NAMALWA (cell line): ENCODE measurements at regions not wholly inside any gene's neighbourhood (a gene's known extent, or its start where the extent isn't known, plus 50 kb on each side); places are given as distances from the start of the nearest gene placed in this dataset.
"Not testable (repeated sequence)": the region's sequence is repeated elsewhere in the genome, so short reads cannot be mapped to it uniquely, and the experiment has no call there.

Experiments
- DNase-seq: peaks from one replicate; pipeline ENCODE4 v3.0.0-alpha.2; 2015; ENCODE audit warnings: low spot score

DNA sequence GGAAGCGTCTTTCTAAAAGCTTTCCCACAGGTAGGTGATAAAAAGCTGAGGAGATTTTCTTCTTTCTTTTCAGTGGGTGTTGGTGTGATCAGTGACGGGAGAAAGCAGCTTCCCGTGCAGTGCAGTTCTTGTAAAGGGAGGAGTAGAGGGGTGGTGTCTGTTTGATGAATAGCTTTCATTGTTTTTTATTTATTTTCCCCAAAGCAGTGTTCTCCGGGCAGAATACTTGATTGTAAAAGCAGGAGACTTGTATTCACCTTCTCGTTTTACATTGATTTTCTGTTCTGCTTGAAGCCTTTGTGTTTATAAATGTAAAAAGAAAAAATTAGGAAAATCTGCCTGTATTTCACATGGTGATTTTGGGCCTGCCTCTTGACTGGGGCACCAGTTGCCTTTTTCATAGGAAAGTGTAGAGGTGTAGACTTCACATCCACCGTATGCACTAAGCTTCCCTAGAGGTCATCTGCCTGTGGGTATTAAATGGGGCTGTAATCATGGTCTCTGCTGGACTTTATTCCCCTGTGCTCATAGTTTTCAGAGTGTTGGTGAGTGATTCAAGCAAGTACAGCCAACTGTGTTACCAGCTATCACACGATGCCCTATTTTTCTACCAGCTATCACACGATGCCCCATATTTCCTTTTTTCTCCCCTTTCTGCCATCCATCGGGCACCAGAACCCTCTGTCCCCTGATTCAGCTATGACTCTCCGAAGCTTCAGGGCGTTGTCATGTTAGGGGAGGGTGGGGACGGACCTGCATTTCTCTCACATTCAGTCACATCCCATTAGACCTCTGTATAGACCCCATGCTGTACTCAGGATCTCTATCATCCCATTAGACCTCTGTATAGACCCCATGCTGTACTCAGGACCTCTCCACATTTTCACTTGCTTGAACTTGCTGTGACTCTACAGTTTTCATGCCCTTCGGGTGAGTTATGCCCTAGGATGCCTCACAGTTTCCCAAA lies 526.5 kb downstream of the TRIML1 start:
- DNase-seq = no peak

GRCh38 chr4:188678691-188679090 lies 539.5 kb downstream of the TRIML1 start:
- DNase-seq = not testable (repeated sequence)

DNA sequence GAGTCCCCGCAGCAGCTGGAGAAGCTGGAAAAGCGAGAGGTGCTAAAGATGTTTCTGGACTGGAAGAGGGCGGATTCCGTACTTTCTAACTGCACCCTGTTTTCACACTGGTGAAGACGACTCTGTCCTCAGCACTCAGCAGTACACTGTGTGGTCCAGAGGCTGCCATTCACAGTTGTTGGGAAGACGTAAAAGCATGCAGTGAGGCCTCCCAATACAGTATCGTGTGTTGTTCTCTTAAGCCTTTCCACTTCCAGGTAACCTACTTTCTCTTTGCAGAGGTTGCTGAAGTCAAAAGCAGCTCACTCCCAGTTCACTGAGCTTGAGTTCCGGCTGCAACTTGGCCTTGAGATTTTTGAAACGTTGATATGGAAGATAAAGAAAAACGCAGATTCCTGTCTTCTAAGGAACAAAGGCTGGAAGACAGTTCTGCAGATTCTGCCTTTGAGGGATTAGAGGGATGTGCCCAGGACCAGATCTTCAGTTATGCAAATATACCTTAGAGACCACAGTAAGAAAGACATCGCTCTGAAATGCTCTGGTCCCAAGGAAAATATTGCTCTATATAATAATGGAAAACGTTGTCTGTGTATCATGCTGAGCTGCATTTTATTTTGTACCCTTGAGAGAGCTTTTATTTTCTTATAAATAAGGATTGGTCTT lies 540.9 kb downstream of the TRIML1 start:
- DNase-seq = no peak

GRCh38 chr4:188680667-188681063 lies 541.4 kb downstream of the TRIML1 start:
- DNase-seq = no peak

GRCh38 chr4:188682321-188682720 lies 543.1 kb downstream of the TRIML1 start:
- DNase-seq = no peak

DNA sequence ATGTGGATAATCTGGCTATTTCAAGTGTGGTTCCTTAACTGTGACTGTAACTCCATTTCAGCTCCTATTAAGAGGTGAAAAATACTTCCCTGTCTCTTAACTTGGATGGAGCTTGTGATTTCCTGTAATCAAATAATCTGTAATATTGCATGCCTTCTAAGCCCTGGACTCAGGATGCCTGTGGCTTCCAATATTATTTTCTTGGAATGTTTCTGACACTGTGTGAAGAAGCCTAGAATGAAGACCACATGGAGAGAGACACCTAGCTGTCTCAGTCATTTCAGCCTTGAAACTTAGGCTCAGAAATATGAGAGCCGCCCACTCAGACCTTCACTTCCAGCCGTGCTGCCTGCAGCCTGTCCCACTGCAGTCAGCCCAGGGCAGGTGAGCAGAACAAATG lies 544.3 kb downstream of the TRIML1 start:
- no peak for DNase-seq

DNA sequence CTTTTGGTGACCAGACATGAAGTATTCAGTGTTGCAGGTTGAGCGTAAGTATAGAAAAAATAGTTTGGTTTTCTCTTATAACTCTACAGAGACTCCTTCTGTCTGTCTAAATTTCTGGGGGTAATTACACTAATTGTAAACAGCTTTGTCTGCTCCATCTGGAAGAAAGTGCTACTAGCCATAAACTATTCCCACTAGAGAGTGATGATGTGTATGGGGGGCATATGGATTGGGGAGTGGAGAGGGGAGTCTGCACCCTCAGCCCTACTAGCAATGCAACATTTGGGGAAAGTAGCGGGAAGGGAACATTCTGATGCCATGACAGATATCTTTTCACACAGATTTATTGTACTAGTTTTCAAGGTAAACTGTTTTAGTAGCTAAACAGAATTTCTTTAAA lies 549.7 kb downstream of the TRIML1 start:
- DNase-seq = no peak

- DNase-seq = no peak
These were observed 552.6 kb downstream of the TRIML1 start for GRCh38 chr4:188691811-188692210.

DNA sequence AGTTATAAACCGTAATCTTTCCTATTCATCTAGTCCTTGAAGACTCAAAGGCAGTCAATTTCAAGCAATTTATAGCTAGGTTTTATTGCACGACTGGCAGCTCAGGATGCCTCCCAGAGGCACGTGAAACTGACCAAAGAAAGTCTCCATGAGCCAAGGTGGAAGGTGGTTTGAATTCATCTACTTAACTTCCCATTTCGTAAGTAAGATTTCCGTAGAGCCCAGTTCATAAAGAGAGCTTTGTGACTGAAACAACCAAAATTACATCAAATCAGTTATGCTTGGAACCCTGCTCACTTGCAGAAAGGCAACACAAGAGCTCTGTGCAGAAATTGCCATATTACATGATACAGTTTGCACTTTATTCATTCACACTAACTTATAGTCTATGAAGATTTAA lies 556.0 kb downstream of the TRIML1 start:
- DNase-seq = no peak

GRCh38 chr4:188697243-188697642 lies 558.0 kb downstream of the TRIML1 start:
- DNase-seq = no peak

DNA sequence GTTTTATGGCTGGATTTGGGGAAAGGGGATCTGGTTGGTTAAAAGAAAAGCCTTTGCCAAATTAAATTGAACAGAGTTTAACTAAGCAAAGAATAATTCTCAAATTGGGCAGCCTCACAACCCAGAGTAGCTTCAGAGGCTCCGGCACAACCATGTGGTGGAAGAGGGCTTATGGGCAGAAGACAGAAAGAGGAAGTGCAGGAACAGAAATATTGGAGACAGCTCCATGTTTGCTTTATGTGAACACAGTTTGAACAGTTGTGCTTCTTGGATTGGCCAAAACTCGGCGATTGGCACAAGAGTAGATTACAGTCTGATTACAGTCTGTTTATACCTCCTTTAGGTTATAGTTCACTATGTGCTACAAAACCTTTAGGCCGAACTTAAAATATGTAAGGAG lies 562.7 kb downstream of the TRIML1 start:
- DNase-seq = no peak

- no peak for DNase-seq
These were observed 565.0 kb downstream of the TRIML1 start for GRCh38 chr4:188704288-188704687.

DNA sequence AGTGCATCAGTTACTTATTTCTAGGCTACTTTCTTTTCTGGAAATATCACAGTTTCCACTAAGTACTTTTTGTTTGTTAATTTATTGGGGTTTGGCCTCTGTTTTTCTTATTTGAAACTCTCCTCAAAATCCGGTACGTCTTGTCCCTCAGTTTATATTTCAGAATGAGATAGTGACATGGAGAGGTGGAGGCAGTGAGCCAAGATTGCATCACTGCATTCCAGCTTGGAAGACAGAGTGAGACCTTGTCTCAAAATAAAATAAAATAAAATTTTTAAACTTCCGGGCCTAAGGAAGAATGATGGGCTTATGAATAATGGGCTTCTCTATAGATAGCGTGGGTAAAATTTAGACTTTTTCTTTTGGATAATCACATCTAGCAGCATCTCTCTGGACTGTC lies 567.8 kb downstream of the TRIML1 start:
- no peak for DNase-seq

DNA sequence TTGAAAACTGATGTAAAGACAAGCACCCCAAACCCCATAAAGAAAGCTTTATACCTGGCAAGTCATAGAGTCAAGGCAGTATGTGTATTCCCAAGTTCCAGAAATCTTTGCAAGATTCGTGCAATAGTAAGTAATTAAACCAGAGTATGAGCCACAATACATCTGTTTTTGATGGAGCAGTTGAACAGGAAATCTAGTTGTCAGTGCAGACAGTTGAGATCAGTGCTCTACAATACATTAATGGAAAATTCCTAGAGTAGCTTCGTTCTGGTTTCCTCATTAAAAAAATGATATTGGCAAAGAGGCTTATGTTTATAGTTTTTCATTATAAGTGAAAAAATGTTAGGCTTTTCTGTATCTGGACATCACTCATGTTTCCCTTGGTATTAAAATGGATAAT lies 575.3 kb downstream of the TRIML1 start:
- no peak for DNase-seq

DNA sequence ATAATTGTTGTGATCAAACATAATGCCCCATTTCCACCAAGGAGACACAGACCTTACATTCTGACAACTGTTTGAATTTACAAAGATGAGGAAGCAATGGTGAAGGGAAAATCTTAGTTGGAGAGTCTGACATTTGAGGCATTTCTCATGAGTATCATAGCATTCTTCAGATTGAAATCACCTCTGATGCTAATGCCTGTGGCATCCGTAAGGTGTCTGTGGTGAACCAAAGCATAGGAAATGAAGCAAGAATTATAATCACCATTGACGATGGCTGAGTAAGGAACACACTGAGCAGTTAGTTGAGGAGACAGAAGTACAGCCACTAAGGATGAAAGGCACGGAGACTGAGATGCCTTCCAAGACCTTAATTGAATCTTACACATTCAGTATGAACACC lies 575.7 kb downstream of the TRIML1 start:
- no peak for DNase-seq

DNA sequence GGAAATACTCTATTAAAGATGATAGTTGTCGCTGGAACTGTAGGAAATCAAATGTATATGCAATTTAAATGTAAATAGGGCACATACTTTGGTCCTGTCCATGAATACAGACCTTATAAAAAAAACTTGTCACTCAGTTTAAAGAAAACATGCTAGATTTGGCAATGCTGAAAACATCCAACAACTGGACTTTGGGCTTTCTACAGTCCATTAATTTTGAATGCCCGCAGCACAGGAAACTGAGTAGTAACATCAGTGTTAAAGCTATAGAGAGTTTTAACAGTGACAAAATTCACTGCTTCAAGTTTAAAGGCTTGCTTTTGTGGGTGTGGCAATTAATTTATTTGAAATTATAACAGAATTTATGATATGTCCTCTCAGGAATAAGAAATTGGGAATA lies 578.4 kb downstream of the TRIML1 start:
- DNase-seq = no peak

- DNase-seq = no peak
These were observed 580.6 kb downstream of the TRIML1 start for GRCh38 chr4:188719794-188720193.

GRCh38 chr4:188722911-188723310 lies 583.7 kb downstream of the TRIML1 start:
- DNase-seq = no peak

DNA sequence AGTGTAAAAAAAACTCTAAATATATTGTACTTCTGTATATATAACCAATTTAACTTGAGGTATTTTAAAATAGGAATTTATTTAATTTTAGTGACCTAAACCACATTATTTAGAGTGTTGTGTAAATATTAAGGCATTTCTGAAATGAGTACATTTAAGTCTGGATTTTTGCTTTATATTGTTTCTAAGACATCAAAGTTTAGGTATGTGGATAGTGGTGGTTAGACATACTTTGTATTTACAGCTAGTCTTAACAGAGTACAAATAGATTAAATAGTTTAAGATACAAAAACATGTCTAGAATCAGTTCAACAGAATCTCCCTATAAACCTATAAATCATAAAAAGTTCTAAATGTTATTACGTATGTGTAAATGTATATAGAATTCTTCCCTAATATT lies 588.5 kb downstream of the TRIML1 start:
- no peak for DNase-seq

DNA sequence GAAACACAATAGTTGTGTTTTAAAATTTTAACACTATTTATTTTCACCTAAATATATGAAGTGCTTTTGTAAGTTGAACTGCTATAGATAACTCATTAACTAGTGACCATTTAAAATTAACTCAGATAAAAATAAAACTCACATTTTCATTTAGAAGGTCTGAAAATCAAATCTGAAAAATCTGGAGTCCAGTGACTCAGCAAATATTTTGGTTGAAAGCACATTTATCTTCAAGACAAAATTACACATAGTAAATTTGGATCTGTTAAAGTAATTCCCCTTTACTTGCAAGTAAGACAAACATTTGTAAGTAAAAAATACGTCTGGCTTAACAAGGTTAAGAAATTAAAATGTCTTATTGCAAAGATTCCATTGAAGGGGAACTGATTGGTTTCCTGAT lies 589.1 kb downstream of the TRIML1 start:
- no peak for DNase-seq

DNA sequence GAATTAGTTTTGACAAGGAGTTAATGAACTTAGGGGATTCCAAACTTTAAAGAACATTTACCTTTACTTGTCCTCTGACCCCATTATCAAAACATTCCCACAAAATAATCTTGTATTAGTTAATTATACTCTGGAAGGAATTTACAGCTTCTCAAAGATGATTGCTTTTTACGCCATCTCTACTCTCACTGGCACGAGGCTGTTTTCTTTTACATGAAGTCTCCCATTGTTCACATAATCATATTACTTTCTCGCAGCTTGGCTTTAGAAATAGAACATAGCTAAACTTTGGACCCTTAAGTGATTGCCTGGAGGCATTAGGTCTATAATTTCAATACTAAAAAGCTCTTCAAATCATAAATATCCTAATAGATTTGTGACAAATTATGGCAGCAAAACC lies 592.9 kb downstream of the TRIML1 start:
- DNase-seq = no peak

DNA sequence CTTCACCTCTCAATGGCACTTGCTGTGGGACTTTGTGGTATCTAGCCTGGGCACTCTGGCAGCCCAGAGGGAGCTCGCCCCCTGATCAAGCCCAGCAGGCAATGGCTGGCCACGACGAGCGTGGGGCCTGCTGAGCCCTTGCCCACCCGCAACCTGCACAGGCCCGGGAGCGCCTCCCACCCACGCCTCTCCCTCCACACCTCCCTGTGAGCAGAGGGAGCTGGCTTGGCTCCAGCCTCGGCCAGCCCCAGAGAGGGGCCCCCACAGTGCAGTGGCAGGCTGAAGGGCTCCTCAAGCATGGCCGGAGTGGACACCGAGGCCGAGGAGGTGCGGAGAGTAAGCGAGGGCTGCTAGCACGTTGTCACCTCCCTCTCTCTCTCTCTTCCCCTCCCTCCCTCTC lies 595.8 kb downstream of the TRIML1 start:
- no peak for DNase-seq

- no peak for DNase-seq
These were observed 598.2 kb downstream of the TRIML1 start for GRCh38 chr4:188737251-188738002.
